Central memory CD8-positive, alpha-beta T cell (primary cell): ENCODE measurements at regions not wholly inside any gene's neighbourhood (a gene's known extent, or its start where the extent isn't known, plus 50 kb on each side); places are given as distances from the start of the nearest gene placed in this dataset.

Source experiments
- ATAC-seq: fragments of 150-1000 bp; cut with Tn5 transposase; replicated peaks from 2 replicates; pipeline ENCODE4 v1.10.0; 2022; ENCODE audit warnings: mild to moderate bottlenecking, moderate FRiP score, moderate number of reproducible peaks; ENCODE audit not compliant: poor library complexity, severe bottlenecking; ENCODE audit errors: extremely low read depth
- DNase-seq, 2 donors: peaks; one replicate each; pipeline ENCODE4 v3.0.0; 2021; ENCODE audit warnings: low spot score in 2 of 2
- H3K27ac Mint-ChIP-seq: one replicate; pipeline ENCODE4 v1.8.0; 2022; ENCODE audit warnings: low read depth, mild to moderate bottlenecking, moderate library complexity, mixed read lengths
- H3K27me3 Mint-ChIP-seq: one replicate; pipeline ENCODE4 v1.8.0; 2022; ENCODE audit warnings: mixed read lengths
- H3K36me3 Mint-ChIP-seq: one replicate; pipeline ENCODE4 v1.8.0; 2022; ENCODE audit warnings: mild to moderate bottlenecking, moderate library complexity, mixed read lengths; ENCODE audit not compliant: insufficient read depth
- H3K4me1 Mint-ChIP-seq: one replicate; pipeline ENCODE4 v1.8.0; 2022; ENCODE audit warnings: mixed read lengths
- H3K4me3 Mint-ChIP-seq: one replicate; pipeline ENCODE4 v1.8.0; 2022; ENCODE audit warnings: mild to moderate bottlenecking, moderate library complexity, mixed read lengths
- H3K9me3 Mint-ChIP-seq: one replicate; pipeline ENCODE4 v1.8.0; 2022; ENCODE audit warnings: mixed read lengths

- no peak overlapping the region for H3K4me3 Mint-ChIP-seq
- peaks cover 2% of the 10 kb centered on the region for H3K36me3 Mint-ChIP-seq
- ATAC-seq (no peak), DNase-seq (no peak)
- peaks cover 36% of the 10 kb centered on the region for H3K4me1 Mint-ChIP-seq
- H3K27ac Mint-ChIP-seq = no peak overlapping the region
- no peaks in the 10 kb centered on the region for H3K9me3 Mint-ChIP-seq
- no peaks in the 10 kb centered on the region for H3K27me3 Mint-ChIP-seq
Observed at GRCh38 chr13:30135868-30136267, 171.5 kb downstream of the KATNAL1 start.

GRCh38 chr13:30135351-30135750 is 172.0 kb downstream of the KATNAL1 start:
- DNase-seq = no peak
- Mint-ChIP-seq H3K36me3 (peaks cover 2% of the 10 kb centered on the region), H3K4me1 (peaks cover 35% of the 10 kb centered on the region), H3K27ac (no peak overlapping the region), H3K4me3 (no peak overlapping the region), H3K9me3 (no peaks in the 10 kb centered on the region), H3K27me3 (no peaks in the 10 kb centered on the region)
- no peak for ATAC-seq

- peaks cover 28% of the 10 kb centered on the region for H3K4me1 Mint-ChIP-seq
- H3K4me3 Mint-ChIP-seq = no peak overlapping the region
- H3K27ac Mint-ChIP-seq = no peak overlapping the region
- no peaks in the 10 kb centered on the region for H3K27me3 Mint-ChIP-seq
- ATAC-seq (no peak), DNase-seq (no peak)
- H3K9me3 Mint-ChIP-seq = no peaks in the 10 kb centered on the region
- H3K36me3 Mint-ChIP-seq = peaks cover 2% of the 10 kb centered on the region
Observed at GRCh38 chr13:30134578-30134977, 172.8 kb downstream of the KATNAL1 start.

GRCh38 chr13:30133996-30134395 is 173.4 kb downstream of the KATNAL1 start:
- Mint-ChIP-seq H3K27ac (no peak overlapping the region), H3K36me3 (peaks cover 2% of the 10 kb centered on the region)

GRCh38 chr13:30133554-30133912 is 173.8 kb downstream of the KATNAL1 start:
- ATAC-seq = no peak
- peaks cover 2% of the 10 kb centered on the region for H3K36me3 Mint-ChIP-seq
- no peak overlapping the region for H3K27ac Mint-ChIP-seq
- H3K4me3 Mint-ChIP-seq = no peak overlapping the region
- no peaks in the 10 kb centered on the region for H3K27me3 Mint-ChIP-seq
- no peaks in the 10 kb centered on the region for H3K9me3 Mint-ChIP-seq
- H3K4me1 Mint-ChIP-seq = peaks cover 35% of the 10 kb centered on the region
- no peak for DNase-seq

More at GRCh38 chr13:30133996-30134395, 173.4 kb downstream of the KATNAL1 start:
- Mint-ChIP-seq H3K27me3 (no peaks in the 10 kb centered on the region), H3K4me3 (no peak overlapping the region), H3K4me1 (peaks cover 31% of the 10 kb centered on the region), H3K9me3 (no peaks in the 10 kb centered on the region)
- no peak for ATAC-seq
- DNase-seq = no peak

- no peaks in the 10 kb centered on the region for H3K9me3 Mint-ChIP-seq
Observed at GRCh38 chr13:30132623-30133553, 174.5 kb downstream of the KATNAL1 start.

GRCh38 chr13:30129411-30129810 is 177.9 kb downstream of the KATNAL1 start:
- H3K4me1 Mint-ChIP-seq = peaks cover 30% of the 10 kb centered on the region

More at GRCh38 chr13:30132623-30133553, 174.5 kb downstream of the KATNAL1 start:
- peak overlapping the region; percentile 41 for H3K27ac Mint-ChIP-seq
- H3K27me3 Mint-ChIP-seq = no peaks in the 10 kb centered on the region
- ATAC-seq (peak; percentile 96), DNase-seq (peak; percentile 93 to 98)
- H3K4me3 Mint-ChIP-seq = peak overlapping the region; percentile 30
- peaks cover 2% of the 10 kb centered on the region for H3K36me3 Mint-ChIP-seq
- H3K4me1 Mint-ChIP-seq = peaks cover 41% of the 10 kb centered on the region

GRCh38 chr13:30128591-30128990 is 178.8 kb downstream of the KATNAL1 start:
- no peak for DNase-seq
- Mint-ChIP-seq H3K4me3 (no peak overlapping the region), H3K9me3 (no peaks in the 10 kb centered on the region), H3K27me3 (no peaks in the 10 kb centered on the region), H3K4me1 (peaks cover 30% of the 10 kb centered on the region), H3K36me3 (peaks cover 2% of the 10 kb centered on the region), H3K27ac (peak overlapping the region; percentile 87)
- peak; percentile 50 for ATAC-seq

More at GRCh38 chr13:30129411-30129810, 177.9 kb downstream of the KATNAL1 start:
- DNase-seq = no peak
- no peaks in the 10 kb centered on the region for H3K27me3 Mint-ChIP-seq
- no peaks in the 10 kb centered on the region for H3K9me3 Mint-ChIP-seq
- H3K4me3 Mint-ChIP-seq = no peak overlapping the region
- peaks cover 2% of the 10 kb centered on the region for H3K36me3 Mint-ChIP-seq
- ATAC-seq = no peak
- no peak overlapping the region for H3K27ac Mint-ChIP-seq

GRCh38 chr13:30128095-30128494 is 179.3 kb downstream of the KATNAL1 start:
- no peaks in the 10 kb centered on the region for H3K27me3 Mint-ChIP-seq
- peaks cover 2% of the 10 kb centered on the region for H3K36me3 Mint-ChIP-seq
- H3K4me1 Mint-ChIP-seq = peaks cover 27% of the 10 kb centered on the region
- no peaks in the 10 kb centered on the region for H3K9me3 Mint-ChIP-seq
- no peak overlapping the region for H3K4me3 Mint-ChIP-seq
- DNase-seq = no peak
- ATAC-seq = no peak
- H3K27ac Mint-ChIP-seq = peak overlapping the region; percentile 87

GRCh38 chr13:30126903-30127428 is 180.4 kb downstream of the KATNAL1 start:
- ATAC-seq (no peak), DNase-seq (no peak)
- Mint-ChIP-seq H3K27ac (no peak overlapping the region), H3K27me3 (no peaks in the 10 kb centered on the region), H3K36me3 (peaks cover 2% of the 10 kb centered on the region), H3K4me3 (no peak overlapping the region), H3K9me3 (no peaks in the 10 kb centered on the region), H3K4me1 (peaks cover 23% of the 10 kb centered on the region)

- DNase-seq (no peak), ATAC-seq (no peak)
- no peak overlapping the region for H3K4me3 Mint-ChIP-seq
- peaks cover 4% of the 10 kb centered on the region for H3K36me3 Mint-ChIP-seq
- H3K27me3 Mint-ChIP-seq = no peaks in the 10 kb centered on the region
- no peak overlapping the region for H3K27ac Mint-ChIP-seq
- H3K4me1 Mint-ChIP-seq = peaks cover 36% of the 10 kb centered on the region
- H3K9me3 Mint-ChIP-seq = no peaks in the 10 kb centered on the region
Observed at GRCh38 chr13:30125422-30126073, 181.8 kb downstream of the KATNAL1 start.

GRCh38 chr13:30124131-30124768 is 183.1 kb downstream of the KATNAL1 start:
- Mint-ChIP-seq H3K27ac (no peak overlapping the region), H3K27me3 (no peaks in the 10 kb centered on the region), H3K4me3 (no peak overlapping the region), H3K36me3 (peaks cover 2% of the 10 kb centered on the region), H3K4me1 (peaks cover 43% of the 10 kb centered on the region), H3K9me3 (no peaks in the 10 kb centered on the region)
- ATAC-seq (no peak), DNase-seq (no peak)
